ENCODE measurements at regions not wholly inside any gene's neighbourhood (a gene's known extent, or its start where the extent isn't known, plus 50 kb on each side); places are given as distances from the start of the nearest gene placed in this dataset.

- H3K4me3 ChIP-seq, result no peak overlapping the region
- no peaks in the 10 kb centered on the region for H3K9me3 ChIP-seq
- H3K36me3 ChIP-seq, result no peaks in the 10 kb centered on the region
- DNase-seq, result no peak
- H3K4me1 ChIP-seq, result no peaks in the 10 kb centered on the region
- no peaks in the 10 kb centered on the region for H3K27me3 ChIP-seq
- H3K27ac ChIP-seq, result no peak overlapping the region
- TF ChIP-seq CTCF (IDR thresholded peaks at IDR 0.05) (no peak), POLR2A (IDR thresholded peaks at IDR 0.05) (no peak)
These were observed 155.6 kb downstream of the COG6 start for GRCh38 chr13:39811051-39811450.

GRCh38 chr13:39811696-39812095 is 156.2 kb downstream of the COG6 start:
- Histone ChIP-seq H3K4me3 (no peak overlapping the region), H3K27ac (no peak overlapping the region), H3K27me3 (no peaks in the 10 kb centered on the region), H3K4me1 (no peaks in the 10 kb centered on the region), H3K36me3 (no peaks in the 10 kb centered on the region), H3K9me3 (no peaks in the 10 kb centered on the region)
- TF ChIP-seq CTCF (IDR thresholded peaks at IDR 0.05) (no peak), POLR2A (IDR thresholded peaks at IDR 0.05) (no peak)
- no peak for DNase-seq

- Histone ChIP-seq H3K9me3 (no peaks in the 10 kb centered on the region), H3K4me1 (no peaks in the 10 kb centered on the region), H3K36me3 (no peaks in the 10 kb centered on the region), H3K4me3 (no peak overlapping the region), H3K27ac (no peak overlapping the region), H3K27me3 (no peaks in the 10 kb centered on the region)
- DNase-seq, result no peak
- TF ChIP-seq POLR2A (IDR thresholded peaks at IDR 0.05), result no peak
- TF ChIP-seq CTCF (IDR thresholded peaks at IDR 0.05), result no peak
These were observed 160.1 kb downstream of the COG6 start for GRCh38 chr13:39815345-39816111.

GRCh38 chr13:39816936-39817335 is 161.5 kb downstream of the COG6 start:
- no peak overlapping the region for H3K4me3 ChIP-seq
- no peak for TF ChIP-seq CTCF (IDR thresholded peaks at IDR 0.05)
- no peak for TF ChIP-seq POLR2A (IDR thresholded peaks at IDR 0.05)
- no peak for DNase-seq
- no peaks in the 10 kb centered on the region for H3K27me3 ChIP-seq
- no peaks in the 10 kb centered on the region for H3K4me1 ChIP-seq
- no peak overlapping the region for H3K27ac ChIP-seq
- H3K36me3 ChIP-seq, result no peaks in the 10 kb centered on the region
- H3K9me3 ChIP-seq, result no peaks in the 10 kb centered on the region

- DNase-seq, result no peak
- no peaks in the 10 kb centered on the region for H3K4me1 ChIP-seq
- H3K9me3 ChIP-seq, result no peaks in the 10 kb centered on the region
- no peaks in the 10 kb centered on the region for H3K27me3 ChIP-seq
- TF ChIP-seq POLR2A (IDR thresholded peaks at IDR 0.05) (no peak), CTCF (IDR thresholded peaks at IDR 0.05) (no peak)
- no peaks in the 10 kb centered on the region for H3K36me3 ChIP-seq
- H3K4me3 ChIP-seq, result no peak overlapping the region
- H3K27ac ChIP-seq, result no peak overlapping the region
These were observed 163.5 kb downstream of the COG6 start for GRCh38 chr13:39818953-39819352.

All from Peyer's patch (tissue), 4 donors.